K562 (cell line): ENCODE measurements at regions not wholly inside any gene's neighbourhood (a gene's known extent, or its start where the extent isn't known, plus 50 kb on each side); places are given as distances from the start of the nearest gene placed in this dataset.

Experiments
- ATAC-seq: fragments of 200-7000 bp; cut with Tn5 transposase; 3 replicates; pipeline ENCODE4 v1.9.1; 2020; ENCODE audit warnings: moderate library complexity
- BruUV-seq: library from RNA; stranded (reverse); fragments of 400-500 nt; replicated peaks from 2 replicates; lab custom pipeline; 2021; lab: Mats Ljungman, UMichigan
- CTCF ChIA-PET: fragments of 300-600 bp; formaldehyde crosslinking; extraction: SDS; loops from one replicate; lab custom pipeline; 2021; ENCODE audit warnings: low intra/inter-chr PET ratio; lab: Yijun Ruan, JAX
- POLR2A ChIA-PET: fragments of 300-600, 350-650 bp; sonication (Branson Sonifier 250); formaldehyde crosslinking; extraction: SDS; loops from one replicate; lab custom pipeline; 2021; ENCODE audit warnings: antibody characterized with exemption, inconsistent platforms; lab: Yijun Ruan, JAX
- DNase-seq, 4 experiments: peaks; one replicate each; pipeline versions ENCODE4 v3.0.0 to v3.0.0-alpha.2; 2011 to 2018; ENCODE audit warnings: low spot score in 3 of 4, mixed read lengths in 3 of 4; ENCODE audit errors: extremely low read depth in 1 of 4
- FAIRE-seq: peaks from 2 replicates; lab custom pipeline; 2011; peaks lifted over from hg19 to GRCh38; lab: Jason Lieb, UNC
- H2AFZ ChIP-seq: 2 replicates; pipeline ENCODE4 v1.6.0; 2011; ENCODE audit warnings: low read depth, low read length, control low read depth, inconsistent platforms
- H3K27ac ChIP-seq: fragments of 200-600 bp; 3 replicates; pipeline ENCODE4 v1.8.0; 2011; ENCODE audit warnings: low read depth, mild to moderate bottlenecking, control low read depth, inconsistent platforms, low read length, moderate library complexity, mixed read lengths; ENCODE audit errors: extremely low read depth
- H3K27me3 ChIP-seq, 2 experiments: fragments of 300-600 bp in 1 of 2; 2 replicates in 1 of 2; 3 replicates in 1 of 2; pipeline versions ENCODE4 v1.6.0 to v1.8.0; 2011; ENCODE audit warnings: inconsistent platforms in 2 of 2, low read length in 2 of 2, mild to moderate bottlenecking in 1 of 2, mixed read lengths in 1 of 2, moderate library complexity in 1 of 2; ENCODE audit not compliant: control insufficient read depth in 2 of 2, insufficient read depth in 2 of 2
- H3K36me3 ChIP-seq: fragments of 300-600 bp; 3 replicates; pipeline ENCODE4 v1.8.0; 2011; ENCODE audit warnings: mild to moderate bottlenecking, low read length, inconsistent platforms; ENCODE audit not compliant: control insufficient read depth, insufficient read depth
- H3K4me1 ChIP-seq, 2 experiments: fragments of 200-600 bp in 1 of 2; replicated peaks in 1 of 2; 2 replicates in 1 of 2; 3 replicates in 1 of 2; pipeline versions ENCODE4 v1.5.1 to v1.8.0; 2011; ENCODE audit warnings: inconsistent platforms in 2 of 2, low read length in 2 of 2, mild to moderate bottlenecking in 1 of 2, mixed read lengths in 1 of 2, moderate library complexity in 1 of 2; ENCODE audit not compliant: control insufficient read depth in 2 of 2, insufficient read depth in 2 of 2
- H3K4me2 ChIP-seq: 2 replicates; pipeline ENCODE4 v1.6.1; 2011; ENCODE audit warnings: low read length, control low read depth, inconsistent platforms, mixed read lengths; ENCODE audit not compliant: insufficient read depth
- H3K4me3 ChIP-seq: fragments of 200-600 bp; sonication (generic), shearing (Covaris generic); 2 replicates; pipeline ENCODE4 v1.5.1; 2016; ENCODE audit warnings: control low read depth, inconsistent platforms
- H3K79me2 ChIP-seq: fragments of 200-600 bp; 3 replicates; pipeline ENCODE4 v1.8.0; 2011; ENCODE audit warnings: low read length, inconsistent platforms; ENCODE audit not compliant: control insufficient read depth, insufficient read depth
- H3K9ac ChIP-seq, 2 experiments: 2 replicates each; pipeline versions ENCODE4 v1.6.0 to v1.6.1; 2011; ENCODE audit warnings: low read depth in 2 of 2, low read length in 2 of 2, control low read depth in 1 of 2, inconsistent platforms in 1 of 2, mild to moderate bottlenecking in 1 of 2, mixed read lengths in 1 of 2; ENCODE audit not compliant: insufficient read depth in 1 of 2
- H3K9me1 ChIP-seq: one replicate; pipeline ENCODE4 v1.6.0; 2011; ENCODE audit warnings: inconsistent platforms, mild to moderate bottlenecking, low read length, moderate library complexity; ENCODE audit not compliant: control insufficient read depth, insufficient read depth
- H3K9me3 ChIP-seq: replicated peaks from 2 replicates; pipeline ENCODE4 v1.5.1; 2011; ENCODE audit warnings: low read depth, low read length, inconsistent platforms; ENCODE audit not compliant: control insufficient read depth, insufficient read depth
- H4K20me1 ChIP-seq: replicated peaks from 2 replicates; pipeline ENCODE4 v1.6.1; 2011; ENCODE audit warnings: low read length, inconsistent platforms, mixed read lengths; ENCODE audit not compliant: control insufficient read depth, insufficient read depth
- EGR1 ChIP-seq: fragments of 450-650 bp; conservative IDR thresholded peaks from 2 replicates; pipeline ENCODE4 v1.6.1; 2017; ENCODE audit warnings: mild to moderate bottlenecking
- ELF2 ChIP-seq: fragments of 250-450 bp; sonication (Bioruptor Pico); IDR thresholded peaks from 2 replicates; pipeline ENCODE4 v1.5.0; 2021; ENCODE audit warnings: mild to moderate bottlenecking
- GMEB1 ChIP-seq: fragments of 250-450 bp; sonication (Bioruptor Pico); IDR thresholded peaks from 2 replicates; pipeline ENCODE4 v1.4.0; 2020; ENCODE audit warnings: mild to moderate bottlenecking
- HDGF ChIP-seq: fragments of 450-650 bp; IDR thresholded peaks from 2 replicates; pipeline ENCODE4 v1.6.1; 2016
- HNRNPLL ChIP-seq: fragments of 200-400 bp; formaldehyde crosslinking; IDR thresholded peaks from 2 replicates; pipeline ENCODE4 v1.6.1; 2017; ENCODE audit warnings: low read length, low read depth, mild to moderate bottlenecking; ENCODE audit not compliant: poor library complexity, severe bottlenecking
- IRF1 ChIP-seq: sonication (generic); formaldehyde crosslinking; IDR thresholded peaks from 2 replicates; pipeline ENCODE4 v1.8.0; 2022; ENCODE audit warnings: missing genetic modification reagents, mild to moderate bottlenecking, borderline replicate concordance
- JUND ChIP-seq, 2 experiments: IDR thresholded peaks; 2 replicates in 1 of 2; 3 replicates in 1 of 2; pipeline ENCODE4 v1.6.1; 2011; ENCODE audit warnings: borderline replicate concordance in 2 of 2, low read depth in 2 of 2, low read length in 2 of 2, improper control_type of control experiment in 1 of 2, missing biosample characterization in 1 of 2, missing genetic modification characterization in 1 of 2, missing genetic modification reagents in 1 of 2
- MECOM ChIP-seq: fragments of 250-450 bp; sonication (Bioruptor Pico); IDR thresholded peaks from 2 replicates; pipeline ENCODE4 v1.8.0; 2022; ENCODE audit warnings: inconsistent platforms
- MEF2D ChIP-seq: conservative IDR thresholded peaks from 2 replicates; pipeline ENCODE4 v1.6.1; 2016; ENCODE audit warnings: low read depth, missing genetic modification characterization, missing compliant biosample characterization
- MTA1 ChIP-seq: fragments of 450-650 bp; IDR thresholded peaks from 2 replicates; pipeline ENCODE4 v1.6.1; 2017; ENCODE audit warnings: borderline replicate concordance
- MXI1 ChIP-seq: IDR thresholded peaks from 2 replicates; pipeline ENCODE4 v1.6.1; 2011; ENCODE audit warnings: low read depth, mild to moderate bottlenecking, improper control_type of control experiment, low read length
- PREB ChIP-seq: sonication (generic); formaldehyde crosslinking; IDR thresholded peaks from 2 replicates; pipeline ENCODE4 v1.8.1; 2023; ENCODE audit warnings: mild to moderate bottlenecking, missing genetic modification reagents
- SOX6 ChIP-seq: fragments of 450-650 bp; IDR thresholded peaks from 2 replicates; pipeline ENCODE4 v1.6.1; 2014; ENCODE audit warnings: mild to moderate bottlenecking
- SP1 ChIP-seq: sonication (generic); formaldehyde crosslinking; IDR thresholded peaks from 2 replicates; pipeline ENCODE4 v1.8.1; 2022; ENCODE audit warnings: mild to moderate bottlenecking, missing genetic modification reagents
- SPI1 ChIP-seq: IDR thresholded peaks from 2 replicates; pipeline ENCODE4 v1.6.1; 2011; ENCODE audit warnings: low read depth, low read length, control low read depth, borderline replicate concordance
- TRIM25 ChIP-seq: fragments of 450-650 bp; IDR thresholded peaks from 2 replicates; pipeline ENCODE4 v1.7.0; 2016; ENCODE audit warnings: borderline replicate concordance
- ZNF175 ChIP-seq: fragments of 200-800 bp; sonication (Bioruptor generic); IDR thresholded peaks from 2 replicates; pipeline ENCODE4 v1.6.1; 2016; ENCODE audit warnings: low read depth, mild to moderate bottlenecking, missing genetic modification characterization, missing compliant biosample characterization
- ZNF253 ChIP-seq: fragments of 250-450 bp; sonication (Bioruptor Pico); conservative IDR thresholded peaks from 2 replicates; pipeline ENCODE4 v1.6.1; 2021; ENCODE audit warnings: mild to moderate bottlenecking
- ZNF384 ChIP-seq: IDR thresholded peaks from 2 replicates; pipeline ENCODE4 v1.6.1; 2012; ENCODE audit warnings: low read depth, low read length, improper control_type of control experiment
- ZNF586 ChIP-seq: fragments of 450-650 bp; formaldehyde crosslinking; conservative IDR thresholded peaks from 2 replicates; pipeline ENCODE4 v1.4.0; 2020; ENCODE audit warnings: mild to moderate bottlenecking, moderate library complexity
- WGBS: fragments of 100-300 bp; shearing (Covaris generic); methylation state at CpG from one replicate; pipeline ENCODE4 v1.1.6; 2016; ENCODE audit warnings: low coverage, mixed read lengths; ENCODE audit not compliant: insufficient coverage; ENCODE audit errors: missing lambda C conversion rate; 5-methylcytosine and 5-hydroxymethylcytosine counted together
- in situ Hi-C: fragments of 300-500 bp; cut with MboI; formaldehyde crosslinking; loops from 4 replicates; pipeline ENCODE4 v1.15.0; 2018; ENCODE audit warnings: inconsistent platforms, mixed read lengths
- intact Hi-C: fragments of 100-400 bp; cut with micrococcal nuclease; formaldehyde crosslinking; loops from 2 replicates; pipeline ENCODE4 v1.14.2; 2022

- H3K9ac ChIP-seq: no peak overlapping the region
- in situ Hi-C loops: no loop called here
- no peaks in the 10 kb centered on the region for H3K9me1 ChIP-seq
- POLR2A ChIA-PET: no interaction called here
- FAIRE-seq (no peak), DNase-seq (no peak), ATAC-seq (no peak)
- H3K4me1 ChIP-seq: no peaks in the 10 kb centered on the region
- no peaks in the 10 kb centered on the region for H3K79me2 ChIP-seq
- H4K20me1 ChIP-seq: no peaks in the 10 kb centered on the region
- H2AFZ ChIP-seq: no peak overlapping the region
- intact Hi-C loops: no loop called here
- CTCF ChIA-PET: no interaction called here
- no peak overlapping the region for H3K27ac ChIP-seq
- H3K4me2 ChIP-seq: no peak overlapping the region
- no TSS peak for BruUV-seq
- no peak overlapping the region for H3K4me3 ChIP-seq
- no peaks in the 10 kb centered on the region for H3K27me3 ChIP-seq
- H3K36me3 ChIP-seq: no peaks in the 10 kb centered on the region
- TF ChIP-seq ZNF175 (CRISPR knock-in tag): no peak
- no peak for TF ChIP-seq HNRNPLL
- TF ChIP-seq SP1 (CRISPR knock-in tag): no peak
- TF ChIP-seq ZNF253 (CRISPR knock-in tag): no peak
- no peak for TF ChIP-seq MECOM (CRISPR knock-in tag)
- TF ChIP-seq HDGF: no peak
- TF ChIP-seq JUND (IDR thresholded peaks at IDR 0.05; ENCODE audit: borderline replicate concordance, low read depth, low read length): no peak
- no peak for TF ChIP-seq JUND (tag; IDR thresholded peaks at IDR 0.05; ENCODE audit: borderline replicate concordance, low read depth, low read length)
- no peak for TF ChIP-seq IRF1 (CRISPR knock-in tag)
- no peak for TF ChIP-seq PREB (CRISPR knock-in tag)
- no peak for TF ChIP-seq ELF2
- no peak for TF ChIP-seq SPI1
- TF ChIP-seq ZNF586: no peak
- no peak for TF ChIP-seq EGR1
- no peak for TF ChIP-seq GMEB1 (CRISPR knock-in tag)
- no peak for TF ChIP-seq ZNF384
- no peak for TF ChIP-seq MXI1
- TF ChIP-seq MEF2D (tag): no peak
- TF ChIP-seq TRIM25: no peak
- no peak for TF ChIP-seq SOX6
- no peak for TF ChIP-seq MTA1
- 0% methylated on average over 2 of the region's 2 CpGs for WGBS
- no peaks in the 10 kb centered on the region; the same call in 1 of the 2 replicates for H3K9me3 ChIP-seq
Observed at GRCh38 chr1:102183711-102184110, 187.0 kb upstream of the OLFM3 start.
